ENCODE measurements at regions not wholly inside any gene's neighbourhood (a gene's known extent, or its start where the extent isn't known, plus 50 kb on each side); places are given as distances from the start of the nearest gene placed in this dataset.

GRCh38 chr5:68519143-68519542 lies 303.6 kb downstream of the PIK3R1 start:
- TF ChIP-seq, protein P1, sequence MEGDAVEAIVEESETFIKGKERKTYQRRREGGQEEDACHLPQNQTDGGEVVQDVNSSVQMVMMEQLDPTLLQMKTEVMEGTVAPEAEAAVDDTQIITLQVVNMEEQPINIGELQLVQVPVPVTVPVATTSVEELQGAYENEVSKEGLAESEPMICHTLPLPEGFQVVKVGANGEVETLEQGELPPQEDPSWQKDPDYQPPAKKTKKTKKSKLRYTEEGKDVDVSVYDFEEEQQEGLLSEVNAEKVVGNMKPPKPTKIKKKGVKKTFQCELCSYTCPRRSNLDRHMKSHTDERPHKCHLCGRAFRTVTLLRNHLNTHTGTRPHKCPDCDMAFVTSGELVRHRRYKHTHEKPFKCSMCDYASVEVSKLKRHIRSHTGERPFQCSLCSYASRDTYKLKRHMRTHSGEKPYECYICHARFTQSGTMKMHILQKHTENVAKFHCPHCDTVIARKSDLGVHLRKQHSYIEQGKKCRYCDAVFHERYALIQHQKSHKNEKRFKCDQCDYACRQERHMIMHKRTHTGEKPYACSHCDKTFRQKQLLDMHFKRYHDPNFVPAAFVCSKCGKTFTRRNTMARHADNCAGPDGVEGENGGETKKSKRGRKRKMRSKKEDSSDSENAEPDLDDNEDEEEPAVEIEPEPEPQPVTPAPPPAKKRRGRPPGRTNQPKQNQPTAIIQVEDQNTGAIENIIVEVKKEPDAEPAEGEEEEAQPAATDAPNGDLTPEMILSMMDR (IDR thresholded peaks at IDR 0.05; ENCODE audit: borderline replicate concordance, control extremely low read depth, extremely low read depth, insufficient read depth, missing control alignments): no peak
- in situ Hi-C loops (cut with MboI; ENCODE audit: low sequenced_read_pairs, unreplicated experiment): no loop called here
- no peak for DNase-seq (ENCODE audit: low spot score)

- TF ChIP-seq, protein P1 (IDR thresholded peaks at IDR 0.05; ENCODE audit: borderline replicate concordance, control extremely low read depth, extremely low read depth, insufficient read depth, missing control alignments): no peak
- in situ Hi-C loops (cut with MboI; ENCODE audit: low sequenced_read_pairs, unreplicated experiment): no loop called here
- DNase-seq (ENCODE audit: low spot score): no peak
Measured at GRCh38 chr5:68521776-68522175, 306.2 kb downstream of the PIK3R1 start.

DNA sequence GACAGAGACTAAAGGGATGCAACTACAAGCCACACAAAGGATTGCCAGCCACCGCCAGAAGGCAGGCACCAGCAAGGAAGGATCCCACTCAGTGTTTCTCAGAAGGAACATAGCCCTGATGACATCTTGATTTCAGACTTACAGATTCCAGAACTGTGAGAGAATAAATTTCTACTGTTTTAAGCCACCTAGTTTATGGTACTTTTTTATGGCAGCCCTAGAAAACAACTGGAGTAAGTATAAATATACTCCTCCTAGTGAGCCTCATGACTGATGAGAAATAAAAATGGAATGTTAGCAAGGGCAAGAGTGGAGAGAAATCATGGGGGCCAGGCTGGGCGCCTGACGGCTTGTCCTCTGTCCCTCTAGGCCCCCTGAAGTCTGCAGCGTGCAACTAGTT lies 307.3 kb downstream of the PIK3R1 start:
- in situ Hi-C loops (cut with MboI; ENCODE audit: low sequenced_read_pairs, unreplicated experiment): no loop called here
- TF ChIP-seq, protein P1 (IDR thresholded peaks at IDR 0.05; ENCODE audit: borderline replicate concordance, control extremely low read depth, extremely low read depth, insufficient read depth, missing control alignments): no peak
- DNase-seq (ENCODE audit: low spot score): no peak

DNA sequence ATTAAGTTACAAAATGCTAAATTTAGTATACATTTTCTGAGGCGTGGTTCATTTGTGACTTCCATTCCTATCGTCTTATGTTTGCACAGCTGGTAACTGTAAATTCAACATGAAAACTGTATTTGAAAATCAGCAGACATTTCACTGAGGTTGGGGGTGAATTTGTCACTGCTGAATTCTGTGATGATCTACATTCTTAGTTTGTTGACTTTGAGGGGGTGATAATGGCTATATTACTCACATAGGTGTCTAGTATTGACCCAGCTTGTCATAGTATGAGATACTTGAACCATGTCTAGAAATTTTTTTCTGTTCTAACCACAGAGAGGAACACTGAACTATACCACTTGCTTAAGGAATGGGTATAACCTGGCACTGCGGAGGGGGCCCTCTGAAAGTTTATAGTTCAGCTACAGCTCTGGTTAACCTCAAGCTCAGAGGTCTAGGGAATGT lies 313.3 kb downstream of the PIK3R1 start:
- DNase-seq (ENCODE audit: low spot score): no peak
- in situ Hi-C loops (cut with MboI; ENCODE audit: low sequenced_read_pairs, unreplicated experiment): no loop called here
- TF ChIP-seq, protein P1 (IDR thresholded peaks at IDR 0.05; ENCODE audit: borderline replicate concordance, control extremely low read depth, extremely low read depth, insufficient read depth, missing control alignments): no peak

- DNase-seq (ENCODE audit: low spot score): no peak
- in situ Hi-C loops (cut with MboI; ENCODE audit: low sequenced_read_pairs, unreplicated experiment): no loop called here
- TF ChIP-seq, protein P1 (IDR thresholded peaks at IDR 0.05; ENCODE audit: borderline replicate concordance, control extremely low read depth, extremely low read depth, insufficient read depth, missing control alignments): no peak
Measured at GRCh38 chr5:68529581-68529980, 314.0 kb downstream of the PIK3R1 start.

DNA sequence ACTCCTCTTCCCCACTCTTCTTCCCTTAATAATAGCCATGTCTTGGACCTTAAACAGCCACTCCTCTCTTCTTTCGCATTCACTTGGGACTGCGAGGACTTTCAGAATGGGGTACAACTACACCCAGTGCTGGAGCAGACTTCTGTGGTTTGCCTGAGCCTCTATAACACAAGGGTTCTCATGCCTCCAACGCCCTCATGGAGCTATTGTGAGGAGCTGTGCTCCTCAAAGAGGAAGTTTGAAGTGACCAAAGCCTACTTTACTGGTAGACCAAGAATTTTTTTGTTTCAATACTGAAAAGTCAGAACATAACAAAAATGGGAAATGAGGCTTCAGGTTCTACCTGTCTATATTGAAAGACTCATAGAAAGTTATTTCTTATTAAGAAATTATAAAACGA lies 316.4 kb downstream of the PIK3R1 start:
- in situ Hi-C loops (cut with MboI; ENCODE audit: low sequenced_read_pairs, unreplicated experiment): no loop called here
- no peak for DNase-seq (ENCODE audit: low spot score)
- TF ChIP-seq, protein P1 (IDR thresholded peaks at IDR 0.05; ENCODE audit: borderline replicate concordance, control extremely low read depth, extremely low read depth, insufficient read depth, missing control alignments): no peak

DNA sequence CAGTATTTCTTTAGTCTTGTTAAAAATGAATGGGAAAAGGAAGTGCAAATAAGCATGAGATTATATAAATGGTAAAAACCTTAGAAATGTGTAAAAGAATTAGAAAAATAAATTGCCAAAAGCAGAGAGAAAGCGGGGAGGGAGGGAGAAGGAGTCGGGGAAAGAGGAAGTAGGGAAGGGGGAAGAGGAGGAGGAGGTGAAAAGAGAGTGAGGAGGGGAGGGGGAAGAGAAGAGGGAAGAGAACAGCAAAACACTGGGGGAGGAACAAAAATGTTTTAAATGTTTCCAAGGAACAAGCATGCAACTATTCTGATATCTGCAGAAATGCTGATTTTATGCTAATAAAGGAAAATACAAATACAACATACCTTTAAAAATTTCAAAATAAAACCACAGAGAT lies 317.5 kb downstream of the PIK3R1 start:
- TF ChIP-seq, protein P1 (IDR thresholded peaks at IDR 0.05; ENCODE audit: borderline replicate concordance, control extremely low read depth, extremely low read depth, insufficient read depth, missing control alignments): no peak
- DNase-seq (ENCODE audit: low spot score): no peak
- in situ Hi-C loops (cut with MboI; ENCODE audit: low sequenced_read_pairs, unreplicated experiment): no loop called here

Data from GM13976 (cell line).